ENCODE measurements at regions not wholly inside any gene's neighbourhood (a gene's known extent, or its start where the extent isn't known, plus 50 kb on each side); places are given as distances from the start of the nearest gene placed in this dataset.
"Not testable (repeated sequence)": the region's sequence is repeated elsewhere in the genome, so short reads cannot be mapped to it uniquely, and the experiment has no call there.

GRCh38 chr4:79245200-79245940 lies 80.5 kb downstream of the NAA11 start:
- TF ChIP-seq CTCF (IDR thresholded peaks at IDR 0.05); EZH2 (IDR thresholded peaks at IDR 0.05; ENCODE audit: borderline replicate concordance, insufficient read depth, low read depth, low read length, poor library complexity, severe bottlenecking): not testable (repeated sequence)
